Loucy (cell line): ENCODE measurements at regions not wholly inside any gene's neighbourhood (a gene's known extent, or its start where the extent isn't known, plus 50 kb on each side); places are given as distances from the start of the nearest gene placed in this dataset.

Experiments used
- H2AFZ ChIP-seq: fragments of 200-600 bp; sonication (generic); 2 replicates; pipeline ENCODE4 v1.6.0; 2016; ENCODE audit warnings: antibody characterized with exemption, mild to moderate bottlenecking, low read length, moderate library complexity
- H3F3A ChIP-seq: fragments of 200-600 bp; 2 replicates; pipeline ENCODE4 v1.6.0; 2016; ENCODE audit warnings: antibody characterized with exemption, low read depth, mild to moderate bottlenecking
- H3K27me3 ChIP-seq: fragments of 200-600 bp; sonication (generic); 2 replicates; pipeline ENCODE4 v1.6.1; 2014; ENCODE audit warnings: low read length, mild to moderate bottlenecking; ENCODE audit not compliant: insufficient read depth, poor library complexity, severe bottlenecking
- H3K36me3 ChIP-seq: fragments of 200-600 bp; sonication (generic); 2 replicates; pipeline ENCODE4 v1.6.1; 2016; ENCODE audit warnings: low read length; ENCODE audit not compliant: insufficient read depth
- H3K4me1 ChIP-seq: fragments of 200-600 bp; sonication (generic); 2 replicates; pipeline ENCODE4 v1.5.1; 2014; ENCODE audit warnings: low read length, mild to moderate bottlenecking; ENCODE audit not compliant: insufficient read depth, poor library complexity, severe bottlenecking
- H3K4me2 ChIP-seq: fragments of 200-600 bp; sonication (generic); 2 replicates; pipeline ENCODE4 v1.6.0; 2014; ENCODE audit warnings: antibody characterized with exemption, low read length, low read depth, mild to moderate bottlenecking; ENCODE audit not compliant: poor library complexity, severe bottlenecking
- H3K4me3 ChIP-seq: fragments of 200-600 bp; sonication (generic); 2 replicates; pipeline ENCODE4 v1.5.1; 2014; ENCODE audit warnings: low read length, mild to moderate bottlenecking, mixed read lengths; ENCODE audit not compliant: poor library complexity, severe bottlenecking
- H3K79me2 ChIP-seq: fragments of 200-600 bp; sonication (generic); 2 replicates; pipeline ENCODE4 v1.6.1; 2014; ENCODE audit warnings: low read length; ENCODE audit not compliant: insufficient read depth
- H3K9ac ChIP-seq: fragments of 200-600 bp; sonication (generic); 2 replicates; pipeline ENCODE4 v1.6.0; 2014; ENCODE audit warnings: mild to moderate bottlenecking, low read depth, low read length, moderate library complexity; ENCODE audit not compliant: poor library complexity, severe bottlenecking
- H3K9me2 ChIP-seq: fragments of 200-600 bp; sonication (generic); replicated peaks from 2 replicates; pipeline ENCODE4 v1.6.1; 2016; ENCODE audit warnings: low read depth, low read length, mixed read lengths
- H3K9me3 ChIP-seq: fragments of 200-600 bp; sonication (generic); 2 replicates; pipeline ENCODE4 v1.6.1; 2014; ENCODE audit warnings: mild to moderate bottlenecking, antibody characterized with exemption, low read length, low read depth; ENCODE audit not compliant: insufficient read depth
- H4K20me1 ChIP-seq: fragments of 200-600 bp; sonication (generic); 2 replicates; pipeline ENCODE4 v1.6.0; 2014; ENCODE audit warnings: antibody characterized with exemption, low read length, mild to moderate bottlenecking; ENCODE audit not compliant: insufficient read depth, poor library complexity, severe bottlenecking
- EZH2phosphoT487 ChIP-seq: fragments of 200-600 bp; IDR thresholded peaks from 2 replicates; pipeline ENCODE4 v1.6.1; 2018; ENCODE audit warnings: antibody characterized with exemption, mild to moderate bottlenecking, moderate library complexity, borderline replicate concordance
- TF ChIP-seq, protein P1 (sequence below): fragments of 200-600 bp; sonication (generic); conservative IDR thresholded peaks from 2 replicates; pipeline ENCODE4 v1.5.1; 2014; ENCODE audit warnings: mild to moderate bottlenecking, antibody characterized with exemption, low read length

DNA sequence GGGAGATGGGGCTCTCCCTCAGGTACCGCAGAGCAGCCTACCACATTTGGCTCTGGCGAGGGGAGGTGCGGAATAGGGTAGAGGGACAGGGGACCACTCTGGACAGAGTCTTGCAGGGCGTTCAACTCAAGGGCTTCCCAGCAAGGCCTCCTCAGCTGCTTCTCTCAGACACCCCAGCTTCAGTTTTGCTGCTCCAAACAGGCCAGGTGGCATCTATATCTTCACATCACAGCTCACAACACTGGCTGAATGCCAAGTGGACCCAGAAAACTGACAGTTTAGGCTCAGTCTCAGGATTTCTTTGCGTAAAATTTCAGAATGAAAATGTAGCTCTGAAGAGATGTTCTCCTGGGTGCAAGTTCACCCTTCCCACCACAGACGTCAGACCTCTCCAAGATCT, 592.6 kb upstream of the ADAMTS16 start:
- Histone ChIP-seq H3K36me3 (no peaks in the 10 kb centered on the region), H3K9me3 (no peaks in the 10 kb centered on the region), H3K27me3 (no peaks in the 10 kb centered on the region), H3K4me3 (no peak overlapping the region), H2AFZ (peak overlapping the region; percentile 9; the same call in 1 of the 2 replicates), H3K4me1 (peaks cover 98% of the 10 kb centered on the region), H4K20me1 (no peaks in the 10 kb centered on the region), H3K9ac (peak overlapping the region; percentile 52), H3F3A (peaks cover 13% of the 10 kb centered on the region), H3K79me2 (no peaks in the 10 kb centered on the region), H3K4me2 (peak overlapping the region; percentile 10), H3K9me2 (no peaks in the 10 kb centered on the region)
- TF ChIP-seq, protein P1, sequence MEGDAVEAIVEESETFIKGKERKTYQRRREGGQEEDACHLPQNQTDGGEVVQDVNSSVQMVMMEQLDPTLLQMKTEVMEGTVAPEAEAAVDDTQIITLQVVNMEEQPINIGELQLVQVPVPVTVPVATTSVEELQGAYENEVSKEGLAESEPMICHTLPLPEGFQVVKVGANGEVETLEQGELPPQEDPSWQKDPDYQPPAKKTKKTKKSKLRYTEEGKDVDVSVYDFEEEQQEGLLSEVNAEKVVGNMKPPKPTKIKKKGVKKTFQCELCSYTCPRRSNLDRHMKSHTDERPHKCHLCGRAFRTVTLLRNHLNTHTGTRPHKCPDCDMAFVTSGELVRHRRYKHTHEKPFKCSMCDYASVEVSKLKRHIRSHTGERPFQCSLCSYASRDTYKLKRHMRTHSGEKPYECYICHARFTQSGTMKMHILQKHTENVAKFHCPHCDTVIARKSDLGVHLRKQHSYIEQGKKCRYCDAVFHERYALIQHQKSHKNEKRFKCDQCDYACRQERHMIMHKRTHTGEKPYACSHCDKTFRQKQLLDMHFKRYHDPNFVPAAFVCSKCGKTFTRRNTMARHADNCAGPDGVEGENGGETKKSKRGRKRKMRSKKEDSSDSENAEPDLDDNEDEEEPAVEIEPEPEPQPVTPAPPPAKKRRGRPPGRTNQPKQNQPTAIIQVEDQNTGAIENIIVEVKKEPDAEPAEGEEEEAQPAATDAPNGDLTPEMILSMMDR, result no peak
- no peak for TF ChIP-seq EZH2phosphoT487

GRCh38 chr5:4548341-4548740, 591.8 kb upstream of the ADAMTS16 start:
- no peaks in the 10 kb centered on the region for H3K27me3 ChIP-seq
- H4K20me1 ChIP-seq, result no peaks in the 10 kb centered on the region
- peak overlapping the region; percentile 52 for H3K9ac ChIP-seq
- H3K79me2 ChIP-seq, result no peaks in the 10 kb centered on the region
- H3K4me3 ChIP-seq, result peak overlapping the region; percentile 0
- H3F3A ChIP-seq, result peaks cover 13% of the 10 kb centered on the region
- peak overlapping the region; percentile 2; the same call in 1 of the 2 replicates for H2AFZ ChIP-seq
- no peaks in the 10 kb centered on the region for H3K9me2 ChIP-seq
- H3K9me3 ChIP-seq, result no peaks in the 10 kb centered on the region
- peaks cover 98% of the 10 kb centered on the region for H3K4me1 ChIP-seq
- TF ChIP-seq EZH2phosphoT487, result no peak
- TF ChIP-seq, protein P1, result no peak
- no peaks in the 10 kb centered on the region for H3K36me3 ChIP-seq
- H3K4me2 ChIP-seq, result peak overlapping the region; percentile 10

GRCh38 chr5:4549351-4549750, 590.8 kb upstream of the ADAMTS16 start:
- H4K20me1 ChIP-seq, result no peaks in the 10 kb centered on the region
- no peak overlapping the region for H3K4me3 ChIP-seq
- peaks cover 13% of the 10 kb centered on the region for H3F3A ChIP-seq
- no peaks in the 10 kb centered on the region for H3K9me3 ChIP-seq
- no peaks in the 10 kb centered on the region for H3K36me3 ChIP-seq
- peak overlapping the region; percentile 79 for H3K9ac ChIP-seq
- peaks cover 98% of the 10 kb centered on the region for H3K4me1 ChIP-seq
- H3K79me2 ChIP-seq, result no peaks in the 10 kb centered on the region
- no peaks in the 10 kb centered on the region for H3K27me3 ChIP-seq
- H3K9me2 ChIP-seq, result no peaks in the 10 kb centered on the region
- H2AFZ ChIP-seq, result no peak overlapping the region
- peak overlapping the region; percentile 83 for H3K4me2 ChIP-seq
- TF ChIP-seq, protein P1, result no peak
- no peak for TF ChIP-seq EZH2phosphoT487
